T-helper 9 cell (primary cell): ENCODE measurements at regions not wholly inside any gene's neighbourhood (a gene's known extent, or its start where the extent isn't known, plus 50 kb on each side); places are given as distances from the start of the nearest gene placed in this dataset.

Experiments used
- DNase-seq: peaks from one replicate; pipeline ENCODE4 v3.0.0-alpha.2; 2020

- no peak for DNase-seq
Observed at GRCh38 chr10:4332764-4333458, 493.1 kb upstream of the AKR1E2 start.

- no peak for DNase-seq
Observed at GRCh38 chr10:4331150-4331549, 494.9 kb upstream of the AKR1E2 start.

- no peak for DNase-seq
Observed at GRCh38 chr10:4330636-4331035, 495.4 kb upstream of the AKR1E2 start.

- no peak for DNase-seq
Observed at GRCh38 chr10:4329225-4329624, 496.8 kb upstream of the AKR1E2 start.

- no peak for DNase-seq
Observed at GRCh38 chr10:4326647-4327046, 499.4 kb upstream of the AKR1E2 start.

GRCh38 chr10:4319870-4320367, 506.1 kb upstream of the AKR1E2 start:
- no peak for DNase-seq

GRCh38 chr10:4316161-4316810, 509.7 kb upstream of the AKR1E2 start:
- no peak for DNase-seq

- no peak for DNase-seq
Observed at GRCh38 chr10:4315551-4315950, 510.5 kb upstream of the AKR1E2 start.

- no peak for DNase-seq
Observed at GRCh38 chr10:4313051-4313450, 513.0 kb upstream of the AKR1E2 start.

- DNase-seq = no peak
Observed at GRCh38 chr10:4312051-4312835, 513.8 kb upstream of the AKR1E2 start.

GRCh38 chr10:4310172-4310571, 515.8 kb upstream of the AKR1E2 start:
- DNase-seq = no peak

- DNase-seq = no peak
Observed at GRCh38 chr10:4307910-4308309, 518.1 kb upstream of the AKR1E2 start.

- DNase-seq = no peak
Observed at GRCh38 chr10:4306871-4307270, 519.1 kb upstream of the AKR1E2 start.

- no peak for DNase-seq
Observed at GRCh38 chr10:4303045-4303444, 518.0 kb upstream of the KLF6 start.

- no peak for DNase-seq
Observed at GRCh38 chr10:4301291-4302045, 516.5 kb upstream of the KLF6 start.

- DNase-seq = no peak
Observed at GRCh38 chr10:4296161-4296560, 511.2 kb upstream of the KLF6 start.

GRCh38 chr10:4294996-4295792, 510.2 kb upstream of the KLF6 start:
- no peak for DNase-seq

- no peak for DNase-seq
Observed at GRCh38 chr10:4294271-4294670, 509.3 kb upstream of the KLF6 start.

GRCh38 chr10:4291990-4292389, 507.0 kb upstream of the KLF6 start:
- no peak for DNase-seq

- no peak for DNase-seq
Observed at GRCh38 chr10:4285121-4285520, 500.1 kb upstream of the KLF6 start.

GRCh38 chr10:4283846-4284610, 499.0 kb upstream of the KLF6 start:
- no peak for DNase-seq
